ENCODE measurements at regions not wholly inside any gene's neighbourhood (a gene's known extent, or its start where the extent isn't known, plus 50 kb on each side); places are given as distances from the start of the nearest gene placed in this dataset.
A peak's percentile ranks its signal among the peaks of the same experiment; 100 is the strongest.

- TF ChIP-seq, protein P1, sequence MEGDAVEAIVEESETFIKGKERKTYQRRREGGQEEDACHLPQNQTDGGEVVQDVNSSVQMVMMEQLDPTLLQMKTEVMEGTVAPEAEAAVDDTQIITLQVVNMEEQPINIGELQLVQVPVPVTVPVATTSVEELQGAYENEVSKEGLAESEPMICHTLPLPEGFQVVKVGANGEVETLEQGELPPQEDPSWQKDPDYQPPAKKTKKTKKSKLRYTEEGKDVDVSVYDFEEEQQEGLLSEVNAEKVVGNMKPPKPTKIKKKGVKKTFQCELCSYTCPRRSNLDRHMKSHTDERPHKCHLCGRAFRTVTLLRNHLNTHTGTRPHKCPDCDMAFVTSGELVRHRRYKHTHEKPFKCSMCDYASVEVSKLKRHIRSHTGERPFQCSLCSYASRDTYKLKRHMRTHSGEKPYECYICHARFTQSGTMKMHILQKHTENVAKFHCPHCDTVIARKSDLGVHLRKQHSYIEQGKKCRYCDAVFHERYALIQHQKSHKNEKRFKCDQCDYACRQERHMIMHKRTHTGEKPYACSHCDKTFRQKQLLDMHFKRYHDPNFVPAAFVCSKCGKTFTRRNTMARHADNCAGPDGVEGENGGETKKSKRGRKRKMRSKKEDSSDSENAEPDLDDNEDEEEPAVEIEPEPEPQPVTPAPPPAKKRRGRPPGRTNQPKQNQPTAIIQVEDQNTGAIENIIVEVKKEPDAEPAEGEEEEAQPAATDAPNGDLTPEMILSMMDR (IDR thresholded peaks at IDR 0.05; ENCODE audit: low read depth, low read length) = no peak
- no peak for DNase-seq (ENCODE audit: low read depth in 2 of 2)
- H3K4me3 ChIP-seq (replicated peaks in 1 of 2; ENCODE audit: low read depth in 2 of 2, low read length in 2 of 2) = no peak overlapping the region
Measured at GRCh38 chr18:24595561-24596031, 135.2 kb downstream of the HRH4 start.

DNA sequence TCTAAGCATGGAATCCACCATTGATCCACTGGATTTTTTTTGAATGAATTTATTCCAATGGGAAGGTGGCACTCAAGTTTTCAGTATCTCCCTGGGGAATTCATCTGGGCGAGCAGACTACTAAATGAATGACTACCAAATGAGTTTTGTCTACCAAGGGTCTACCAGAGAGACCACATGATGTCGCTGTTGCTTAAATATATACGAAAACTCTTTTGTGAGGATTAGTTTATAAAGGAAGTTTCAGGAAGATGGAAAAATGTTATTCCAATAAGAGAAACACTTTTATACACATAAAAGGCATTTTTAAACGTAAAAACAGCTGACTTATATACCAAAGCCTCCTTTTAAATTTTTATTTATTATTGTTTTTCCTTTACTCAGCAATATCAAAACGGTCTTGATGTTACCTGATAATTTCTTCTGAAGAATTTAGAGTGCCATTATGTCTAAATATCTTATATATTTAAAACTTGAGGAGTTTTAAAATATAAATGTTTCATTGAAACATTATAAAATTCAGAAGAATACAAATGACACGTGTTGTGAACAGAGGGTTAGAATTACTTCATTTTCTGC, 139.7 kb downstream of the HRH4 start:
- no peak overlapping the region for H3K4me3 ChIP-seq (replicated peaks in 1 of 2; ENCODE audit: low read depth in 2 of 2, low read length in 2 of 2)
- TF ChIP-seq, protein P1 (IDR thresholded peaks at IDR 0.05; ENCODE audit: low read depth, low read length) = peak; percentile 53
- peak; percentile 71 to 72 for DNase-seq (ENCODE audit: low read depth in 2 of 2)

GRCh38 chr18:24601585-24601984, 141.1 kb downstream of the HRH4 start:
- TF ChIP-seq, protein P1 (IDR thresholded peaks at IDR 0.05; ENCODE audit: low read depth, low read length) = no peak
- no peak overlapping the region for H3K4me3 ChIP-seq (replicated peaks in 1 of 2; ENCODE audit: low read depth in 2 of 2, low read length in 2 of 2)
- DNase-seq (ENCODE audit: low read depth in 2 of 2) = no peak

- H3K4me3 ChIP-seq (replicated peaks in 1 of 2; ENCODE audit: low read depth in 2 of 2, low read length in 2 of 2) = no peak overlapping the region
- DNase-seq (ENCODE audit: low read depth in 2 of 2) = no peak
- TF ChIP-seq, protein P1 (IDR thresholded peaks at IDR 0.05; ENCODE audit: low read depth, low read length) = no peak
Measured at GRCh38 chr18:24602201-24602600, 141.8 kb downstream of the HRH4 start.

DNA sequence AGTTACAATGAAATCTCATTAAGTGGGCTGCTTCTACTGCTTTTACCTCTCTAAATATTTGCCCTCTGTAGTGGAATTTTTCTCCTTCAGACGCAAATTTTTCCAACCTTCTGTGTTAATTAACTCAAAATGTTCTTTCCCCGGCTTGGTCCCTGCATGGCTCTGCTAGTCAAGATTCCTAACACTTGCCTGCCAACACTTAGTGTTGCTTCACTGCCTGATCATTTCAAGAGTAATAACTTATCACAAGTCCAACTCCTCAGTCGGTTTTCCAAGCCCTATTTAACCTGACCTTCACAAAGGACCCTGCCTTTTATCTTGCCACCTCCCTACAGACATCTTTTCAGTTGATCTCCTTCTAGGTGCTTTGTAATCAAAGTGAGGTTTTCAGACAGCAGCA, 142.7 kb downstream of the HRH4 start:
- TF ChIP-seq, protein P1 (IDR thresholded peaks at IDR 0.05; ENCODE audit: low read depth, low read length) = no peak
- no peak overlapping the region for H3K4me3 ChIP-seq (replicated peaks in 1 of 2; ENCODE audit: low read depth in 2 of 2, low read length in 2 of 2)
- no peak for DNase-seq (ENCODE audit: low read depth in 2 of 2)

- no peak overlapping the region for H3K4me3 ChIP-seq (replicated peaks in 1 of 2; ENCODE audit: low read depth in 2 of 2, low read length in 2 of 2)
- TF ChIP-seq, protein P1 (IDR thresholded peaks at IDR 0.05; ENCODE audit: low read depth, low read length) = no peak
- no peak for DNase-seq (ENCODE audit: low read depth in 2 of 2)
Measured at GRCh38 chr18:24605444-24605843, 145.0 kb downstream of the HRH4 start.

GRCh38 chr18:24609254-24609653, 148.8 kb downstream of the HRH4 start:
- no peak overlapping the region for H3K4me3 ChIP-seq (replicated peaks in 1 of 2; ENCODE audit: low read depth in 2 of 2, low read length in 2 of 2)
- DNase-seq (ENCODE audit: low read depth in 2 of 2) = no peak
- TF ChIP-seq, protein P1 (IDR thresholded peaks at IDR 0.05; ENCODE audit: low read depth, low read length) = no peak

Data from cardiac fibroblast (primary cell).